OCI-LY7 (cell line): ENCODE measurements at regions not wholly inside any gene's neighbourhood (a gene's known extent, or its start where the extent isn't known, plus 50 kb on each side); places are given as distances from the start of the nearest gene placed in this dataset.

Experiments used
- EZH2phosphoT487 ChIP-seq: fragments of 200-600 bp; sonication (generic); IDR thresholded peaks from 2 replicates; pipeline ENCODE4 v1.6.1; 2018; ENCODE audit warnings: low read depth, borderline replicate concordance, mild to moderate bottlenecking, mixed run types, antibody characterized with exemption, low read length, moderate library complexity, mixed read lengths
- TF ChIP-seq, protein P1 (sequence below): fragments of 200-600 bp; sonication (generic); conservative IDR thresholded peaks from 2 replicates; pipeline ENCODE4 v1.5.1; 2014; ENCODE audit warnings: mild to moderate bottlenecking, antibody characterized with exemption, low read length, moderate library complexity, mixed read lengths

GRCh38 chr11:91536366-91536765, 688.3 kb upstream of the FAT3 start:
- TF ChIP-seq, protein P1, sequence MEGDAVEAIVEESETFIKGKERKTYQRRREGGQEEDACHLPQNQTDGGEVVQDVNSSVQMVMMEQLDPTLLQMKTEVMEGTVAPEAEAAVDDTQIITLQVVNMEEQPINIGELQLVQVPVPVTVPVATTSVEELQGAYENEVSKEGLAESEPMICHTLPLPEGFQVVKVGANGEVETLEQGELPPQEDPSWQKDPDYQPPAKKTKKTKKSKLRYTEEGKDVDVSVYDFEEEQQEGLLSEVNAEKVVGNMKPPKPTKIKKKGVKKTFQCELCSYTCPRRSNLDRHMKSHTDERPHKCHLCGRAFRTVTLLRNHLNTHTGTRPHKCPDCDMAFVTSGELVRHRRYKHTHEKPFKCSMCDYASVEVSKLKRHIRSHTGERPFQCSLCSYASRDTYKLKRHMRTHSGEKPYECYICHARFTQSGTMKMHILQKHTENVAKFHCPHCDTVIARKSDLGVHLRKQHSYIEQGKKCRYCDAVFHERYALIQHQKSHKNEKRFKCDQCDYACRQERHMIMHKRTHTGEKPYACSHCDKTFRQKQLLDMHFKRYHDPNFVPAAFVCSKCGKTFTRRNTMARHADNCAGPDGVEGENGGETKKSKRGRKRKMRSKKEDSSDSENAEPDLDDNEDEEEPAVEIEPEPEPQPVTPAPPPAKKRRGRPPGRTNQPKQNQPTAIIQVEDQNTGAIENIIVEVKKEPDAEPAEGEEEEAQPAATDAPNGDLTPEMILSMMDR: no peak
- no peak for TF ChIP-seq EZH2phosphoT487
